SK-N-SH treated with all-trans-retinoic acid at 6 μM for 48 hours (cell line): ENCODE measurements at regions not wholly inside any gene's neighbourhood (a gene's known extent, or its start where the extent isn't known, plus 50 kb on each side); places are given as distances from the start of the nearest gene placed in this dataset.

Source experiments
- ATAC-seq: fragments of 200-7000 bp; cut with Tn5 transposase; 3 replicates; pipeline ENCODE4 v1.9.1; 2020; ENCODE audit warnings: mild to moderate bottlenecking, moderate library complexity
- ARNTL ChIP-seq: fragments of 450-650 bp; formaldehyde crosslinking; IDR thresholded peaks from 2 replicates; pipeline ENCODE4 v1.5.0; 2020; ENCODE audit warnings: low read depth, mild to moderate bottlenecking, moderate library complexity, borderline replicate concordance
- BACH2 ChIP-seq: fragments of 250-450 bp; sonication (Bioruptor Pico); IDR thresholded peaks from 2 replicates; pipeline ENCODE4 v1.9.0; 2021; ENCODE audit warnings: mild to moderate bottlenecking, borderline replicate concordance
- CSDC2 ChIP-seq: fragments of 250-450 bp; sonication (Bioruptor Pico); IDR thresholded peaks from 2 replicates; pipeline ENCODE4 v1.5.0; 2020; ENCODE audit warnings: mild to moderate bottlenecking, moderate library complexity
- ESRRG ChIP-seq: fragments of 250-450 bp; sonication (Bioruptor Pico); IDR thresholded peaks from 2 replicates; pipeline ENCODE4 v1.6.1; 2021; ENCODE audit warnings: mild to moderate bottlenecking
- GLIS3 ChIP-seq: fragments of 250-450 bp; sonication (Bioruptor Pico); IDR thresholded peaks from 2 replicates; pipeline ENCODE4 v1.5.0; 2020; ENCODE audit warnings: mild to moderate bottlenecking, moderate library complexity
- ISL1 ChIP-seq: fragments of 250-450 bp; sonication (Bioruptor Pico); IDR thresholded peaks from 2 replicates; pipeline ENCODE4 v2.1.2; 2022; ENCODE audit warnings: mild to moderate bottlenecking, moderate library complexity
- OSR1 ChIP-seq: fragments of 250-450 bp; sonication (Bioruptor Pico); IDR thresholded peaks from 2 replicates; pipeline ENCODE4 v1.8.0; 2022; ENCODE audit warnings: moderate library complexity, mild to moderate bottlenecking, inconsistent platforms
- PPARA ChIP-seq: fragments of 250-450 bp; sonication (Bioruptor Pico); IDR thresholded peaks from 2 replicates; pipeline ENCODE4 v1.5.0; 2020; ENCODE audit warnings: mild to moderate bottlenecking, borderline replicate concordance
- RARB ChIP-seq: fragments of 250-450 bp; sonication (Bioruptor Pico); IDR thresholded peaks from 2 replicates; pipeline ENCODE4 v1.8.0; 2021; ENCODE audit warnings: mild to moderate bottlenecking, moderate library complexity
- SNAI2 ChIP-seq: fragments of 250-450 bp; sonication (Bioruptor Pico); IDR thresholded peaks from 2 replicates; pipeline ENCODE4 v1.5.0; 2020; ENCODE audit warnings: mild to moderate bottlenecking, moderate library complexity
- TCF4 ChIP-seq: fragments of 250-450 bp; sonication (Bioruptor Pico); IDR thresholded peaks from 2 replicates; pipeline ENCODE4 v1.8.0; 2021; ENCODE audit warnings: mild to moderate bottlenecking, moderate library complexity, borderline replicate concordance
- ZC3H10 ChIP-seq: fragments of 250-450 bp; sonication (Bioruptor Pico); IDR thresholded peaks from 2 replicates; pipeline ENCODE4 v1.5.1; 2021; ENCODE audit warnings: mild to moderate bottlenecking, moderate library complexity
- ZFP3 ChIP-seq: fragments of 250-450 bp; sonication (Bioruptor Pico); IDR thresholded peaks from 2 replicates; pipeline ENCODE4 v1.5.0; 2020; ENCODE audit warnings: mild to moderate bottlenecking, moderate library complexity
- ZFP30 ChIP-seq: fragments of 450-650 bp; formaldehyde crosslinking; IDR thresholded peaks from 2 replicates; pipeline ENCODE4 v1.5.0; 2022; ENCODE audit warnings: mild to moderate bottlenecking, moderate library complexity
- ZNF565 ChIP-seq: fragments of 450-650 bp; formaldehyde crosslinking; conservative IDR thresholded peaks from 2 replicates; pipeline ENCODE4 v1.5.0; 2020; ENCODE audit warnings: low read depth, mild to moderate bottlenecking, moderate library complexity
- ZNF70 ChIP-seq: fragments of 450-650 bp; formaldehyde crosslinking; IDR thresholded peaks from 2 replicates; pipeline ENCODE4 v1.5.0; 2020; ENCODE audit warnings: mild to moderate bottlenecking, moderate library complexity
- ZNF8 ChIP-seq: fragments of 450-650 bp; formaldehyde crosslinking; IDR thresholded peaks from 2 replicates; pipeline ENCODE4 v1.5.0; 2020; ENCODE audit warnings: mild to moderate bottlenecking, moderate library complexity
- TF ChIP-seq, protein P1 (sequence below): fragments of 250-450 bp; sonication (Bioruptor Pico); IDR thresholded peaks from 2 replicates; pipeline ENCODE4 v1.5.1; 2021; ENCODE audit warnings: mild to moderate bottlenecking, moderate library complexity
- TF ChIP-seq, protein P2 (sequence below): fragments of 250-450 bp; sonication (Bioruptor Pico); IDR thresholded peaks from 2 replicates; pipeline ENCODE4 v1.8.0; 2020; ENCODE audit warnings: mild to moderate bottlenecking, moderate library complexity, borderline replicate concordance
- TF ChIP-seq, protein P3 (sequence below): fragments of 250-450 bp; sonication (Bioruptor Pico); IDR thresholded peaks from 2 replicates; pipeline ENCODE4 v1.8.0; 2021; ENCODE audit warnings: low read depth, mild to moderate bottlenecking, moderate library complexity, borderline replicate concordance
- TF ChIP-seq, protein P4 (sequence below): fragments of 250-450 bp; sonication (Bioruptor Pico); IDR thresholded peaks from 2 replicates; pipeline ENCODE4 v1.5.1; 2020; ENCODE audit warnings: low read depth, mild to moderate bottlenecking, moderate library complexity
- TF ChIP-seq, protein P5 (sequence below): fragments of 250-450 bp; sonication (Bioruptor Pico); IDR thresholded peaks from 2 replicates; pipeline ENCODE4 v1.5.0; 2020; ENCODE audit warnings: mild to moderate bottlenecking, moderate library complexity

DNA sequence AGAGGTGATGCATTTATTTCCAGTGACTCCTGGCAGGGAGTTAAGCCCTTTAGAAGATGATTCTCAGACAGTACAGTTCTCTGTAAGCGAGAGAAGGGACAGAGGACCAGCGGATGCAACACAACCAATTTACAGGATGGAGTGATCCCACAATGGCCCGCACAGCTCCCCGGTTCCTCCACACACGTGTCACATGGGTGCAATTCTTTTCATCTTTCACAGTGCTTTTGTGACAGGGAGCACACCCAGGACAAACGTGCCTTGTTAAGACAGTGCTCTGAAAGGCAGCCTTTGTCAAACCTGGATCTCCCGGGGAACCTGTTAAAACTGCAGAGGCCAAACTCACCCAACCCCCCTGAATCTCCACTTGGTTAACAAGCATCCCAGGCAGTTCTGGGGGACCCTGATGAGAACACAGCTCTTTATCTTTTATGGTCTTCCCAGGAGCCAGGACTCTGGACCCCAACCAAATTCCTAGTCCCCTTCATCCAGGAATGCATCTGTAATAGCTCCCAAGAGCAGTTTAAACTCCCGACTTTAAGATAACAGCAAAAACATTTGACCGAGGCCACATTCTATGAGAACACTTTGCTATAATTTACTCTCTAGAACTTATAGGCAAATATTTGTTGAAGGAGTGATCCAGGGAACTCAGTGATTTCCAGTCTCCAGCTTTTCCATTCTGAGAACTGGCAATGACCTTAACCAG lies 134.9 kb upstream of the CDH5 start:
- no peak for ATAC-seq

DNA sequence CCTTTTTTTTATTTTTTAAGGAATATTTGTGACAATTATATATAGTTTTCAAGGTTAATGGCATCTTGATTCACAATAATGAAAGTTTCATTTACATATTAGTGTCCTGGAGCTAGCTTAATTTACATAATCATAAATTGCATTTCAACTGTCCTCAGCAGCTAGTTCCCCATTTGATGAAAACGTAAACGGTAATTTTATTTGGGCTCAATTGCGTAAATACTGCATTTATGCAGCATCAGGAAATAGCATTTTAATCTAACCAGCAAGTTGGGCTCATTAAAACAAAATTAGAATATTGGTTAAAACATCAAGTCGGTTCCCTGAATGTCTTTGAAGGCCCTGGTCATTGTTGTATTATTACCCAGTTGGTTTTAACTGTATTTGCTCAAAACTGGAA lies 136.8 kb upstream of the CDH5 start:
- ATAC-seq, result no peak
- TF ChIP-seq ZFP30 (CRISPR knock-in tag), result no peak
- no peak for TF ChIP-seq ZNF8 (CRISPR knock-in tag)
- no peak for TF ChIP-seq BACH2 (CRISPR knock-in tag)
- TF ChIP-seq, protein P1, sequence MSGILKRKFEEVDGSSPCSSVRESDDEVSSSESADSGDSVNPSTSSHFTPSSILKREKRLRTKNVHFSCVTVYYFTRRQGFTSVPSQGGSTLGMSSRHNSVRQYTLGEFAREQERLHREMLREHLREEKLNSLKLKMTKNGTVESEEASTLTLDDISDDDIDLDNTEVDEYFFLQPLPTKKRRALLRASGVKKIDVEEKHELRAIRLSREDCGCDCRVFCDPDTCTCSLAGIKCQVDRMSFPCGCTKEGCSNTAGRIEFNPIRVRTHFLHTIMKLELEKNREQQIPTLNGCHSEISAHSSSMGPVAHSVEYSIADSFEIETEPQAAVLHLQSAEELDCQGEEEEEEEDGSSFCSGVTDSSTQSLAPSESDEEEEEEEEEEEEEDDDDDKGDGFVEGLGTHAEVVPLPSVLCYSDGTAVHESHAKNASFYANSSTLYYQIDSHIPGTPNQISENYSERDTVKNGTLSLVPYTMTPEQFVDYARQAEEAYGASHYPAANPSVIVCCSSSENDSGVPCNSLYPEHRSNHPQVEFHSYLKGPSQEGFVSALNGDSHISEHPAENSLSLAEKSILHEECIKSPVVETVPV (CRISPR knock-in tag), result no peak
- no peak for TF ChIP-seq TCF4
- no peak for TF ChIP-seq CSDC2

More for the DNA sequence above, 134.9 kb upstream of the CDH5 start:
- TF ChIP-seq, protein P1 (CRISPR knock-in tag), result no peak
- TF ChIP-seq OSR1 (CRISPR knock-in tag) (no peak), ESRRG (CRISPR knock-in tag) (no peak), RARB (CRISPR knock-in tag) (no peak), BACH2 (CRISPR knock-in tag) (no peak), ARNTL (CRISPR knock-in tag) (no peak), ZFP3 (CRISPR knock-in tag) (no peak), ZNF565 (CRISPR knock-in tag) (no peak), ZNF70 (CRISPR knock-in tag) (no peak), TCF4 (no peak), PPARA (no peak), SNAI2 (no peak), CSDC2 (no peak)
- TF ChIP-seq, protein P2, sequence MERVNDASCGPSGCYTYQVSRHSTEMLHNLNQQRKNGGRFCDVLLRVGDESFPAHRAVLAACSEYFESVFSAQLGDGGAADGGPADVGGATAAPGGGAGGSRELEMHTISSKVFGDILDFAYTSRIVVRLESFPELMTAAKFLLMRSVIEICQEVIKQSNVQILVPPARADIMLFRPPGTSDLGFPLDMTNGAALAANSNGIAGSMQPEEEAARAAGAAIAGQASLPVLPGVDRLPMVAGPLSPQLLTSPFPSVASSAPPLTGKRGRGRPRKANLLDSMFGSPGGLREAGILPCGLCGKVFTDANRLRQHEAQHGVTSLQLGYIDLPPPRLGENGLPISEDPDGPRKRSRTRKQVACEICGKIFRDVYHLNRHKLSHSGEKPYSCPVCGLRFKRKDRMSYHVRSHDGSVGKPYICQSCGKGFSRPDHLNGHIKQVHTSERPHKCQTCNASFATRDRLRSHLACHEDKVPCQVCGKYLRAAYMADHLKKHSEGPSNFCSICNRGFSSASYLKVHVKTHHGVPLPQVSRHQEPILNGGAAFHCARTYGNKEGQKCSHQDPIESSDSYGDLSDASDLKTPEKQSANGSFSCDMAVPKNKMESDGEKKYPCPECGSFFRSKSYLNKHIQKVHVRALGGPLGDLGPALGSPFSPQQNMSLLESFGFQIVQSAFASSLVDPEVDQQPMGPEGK (CRISPR knock-in tag), result no peak
- TF ChIP-seq, protein P3, sequence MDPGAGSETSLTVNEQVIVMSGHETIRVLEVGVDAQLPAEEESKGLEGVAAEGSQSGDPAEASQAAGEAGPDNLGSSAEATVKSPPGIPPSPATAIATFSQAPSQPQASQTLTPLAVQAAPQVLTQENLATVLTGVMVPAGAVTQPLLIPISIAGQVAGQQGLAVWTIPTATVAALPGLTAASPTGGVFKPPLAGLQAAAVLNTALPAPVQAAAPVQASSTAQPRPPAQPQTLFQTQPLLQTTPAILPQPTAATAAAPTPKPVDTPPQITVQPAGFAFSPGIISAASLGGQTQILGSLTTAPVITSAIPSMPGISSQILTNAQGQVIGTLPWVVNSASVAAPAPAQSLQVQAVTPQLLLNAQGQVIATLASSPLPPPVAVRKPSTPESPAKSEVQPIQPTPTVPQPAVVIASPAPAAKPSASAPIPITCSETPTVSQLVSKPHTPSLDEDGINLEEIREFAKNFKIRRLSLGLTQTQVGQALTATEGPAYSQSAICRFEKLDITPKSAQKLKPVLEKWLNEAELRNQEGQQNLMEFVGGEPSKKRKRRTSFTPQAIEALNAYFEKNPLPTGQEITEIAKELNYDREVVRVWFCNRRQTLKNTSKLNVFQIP (CRISPR knock-in tag), result no peak
- TF ChIP-seq, protein P4, sequence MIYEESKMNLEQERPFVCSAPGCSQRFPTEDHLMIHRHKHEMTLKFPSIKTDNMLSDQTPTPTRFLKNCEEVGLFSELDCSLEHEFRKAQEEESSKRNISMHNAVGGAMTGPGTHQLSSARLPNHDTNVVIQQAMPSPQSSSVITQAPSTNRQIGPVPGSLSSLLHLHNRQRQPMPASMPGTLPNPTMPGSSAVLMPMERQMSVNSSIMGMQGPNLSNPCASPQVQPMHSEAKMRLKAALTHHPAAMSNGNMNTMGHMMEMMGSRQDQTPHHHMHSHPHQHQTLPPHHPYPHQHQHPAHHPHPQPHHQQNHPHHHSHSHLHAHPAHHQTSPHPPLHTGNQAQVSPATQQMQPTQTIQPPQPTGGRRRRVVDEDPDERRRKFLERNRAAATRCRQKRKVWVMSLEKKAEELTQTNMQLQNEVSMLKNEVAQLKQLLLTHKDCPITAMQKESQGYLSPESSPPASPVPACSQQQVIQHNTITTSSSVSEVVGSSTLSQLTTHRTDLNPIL, result no peak

DNA sequence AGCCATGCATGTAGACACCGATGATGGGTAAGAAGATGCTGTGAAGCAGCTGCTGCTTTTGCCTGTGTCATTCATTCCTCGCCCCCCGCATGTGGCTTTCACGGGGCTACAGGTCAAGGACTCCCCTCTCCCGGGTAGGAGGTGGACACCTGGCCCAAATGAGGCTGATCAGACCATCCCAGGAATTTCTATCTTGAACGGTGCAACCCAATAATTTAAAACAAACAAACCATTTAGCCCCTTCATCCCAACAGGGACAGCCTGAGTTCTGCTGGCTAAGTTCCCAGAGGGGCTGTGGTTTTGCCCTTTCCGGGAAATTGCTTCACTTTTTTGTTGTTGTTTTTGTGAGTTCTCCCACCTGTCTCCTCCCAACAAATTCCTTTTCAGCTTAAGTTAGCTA lies 137.7 kb upstream of the CDH5 start:
- ATAC-seq, result no peak
- no peak for TF ChIP-seq PPARA
- TF ChIP-seq ZNF8 (CRISPR knock-in tag), result no peak
- no peak for TF ChIP-seq ZNF70 (CRISPR knock-in tag)
- TF ChIP-seq ZFP3 (CRISPR knock-in tag), result no peak
- no peak for TF ChIP-seq ZC3H10
- TF ChIP-seq ARNTL (CRISPR knock-in tag), result no peak
- no peak for TF ChIP-seq GLIS3 (CRISPR knock-in tag)
- no peak for TF ChIP-seq TCF4
- TF ChIP-seq, protein P5, sequence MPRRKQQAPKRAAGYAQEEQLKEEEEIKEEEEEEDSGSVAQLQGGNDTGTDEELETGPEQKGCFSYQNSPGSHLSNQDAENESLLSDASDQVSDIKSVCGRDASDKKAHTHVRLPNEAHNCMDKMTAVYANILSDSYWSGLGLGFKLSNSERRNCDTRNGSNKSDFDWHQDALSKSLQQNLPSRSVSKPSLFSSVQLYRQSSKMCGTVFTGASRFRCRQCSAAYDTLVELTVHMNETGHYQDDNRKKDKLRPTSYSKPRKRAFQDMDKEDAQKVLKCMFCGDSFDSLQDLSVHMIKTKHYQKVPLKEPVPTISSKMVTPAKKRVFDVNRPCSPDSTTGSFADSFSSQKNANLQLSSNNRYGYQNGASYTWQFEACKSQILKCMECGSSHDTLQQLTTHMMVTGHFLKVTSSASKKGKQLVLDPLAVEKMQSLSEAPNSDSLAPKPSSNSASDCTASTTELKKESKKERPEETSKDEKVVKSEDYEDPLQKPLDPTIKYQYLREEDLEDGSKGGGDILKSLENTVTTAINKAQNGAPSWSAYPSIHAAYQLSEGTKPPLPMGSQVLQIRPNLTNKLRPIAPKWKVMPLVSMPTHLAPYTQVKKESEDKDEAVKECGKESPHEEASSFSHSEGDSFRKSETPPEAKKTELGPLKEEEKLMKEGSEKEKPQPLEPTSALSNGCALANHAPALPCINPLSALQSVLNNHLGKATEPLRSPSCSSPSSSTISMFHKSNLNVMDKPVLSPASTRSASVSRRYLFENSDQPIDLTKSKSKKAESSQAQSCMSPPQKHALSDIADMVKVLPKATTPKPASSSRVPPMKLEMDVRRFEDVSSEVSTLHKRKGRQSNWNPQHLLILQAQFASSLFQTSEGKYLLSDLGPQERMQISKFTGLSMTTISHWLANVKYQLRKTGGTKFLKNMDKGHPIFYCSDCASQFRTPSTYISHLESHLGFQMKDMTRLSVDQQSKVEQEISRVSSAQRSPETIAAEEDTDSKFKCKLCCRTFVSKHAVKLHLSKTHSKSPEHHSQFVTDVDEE (CRISPR knock-in tag), result no peak
- TF ChIP-seq, protein P4, result no peak
- TF ChIP-seq, protein P3 (CRISPR knock-in tag), result no peak
- no peak for TF ChIP-seq ISL1 (CRISPR knock-in tag)
